ENCODE measurements at regions not wholly inside any gene's neighbourhood (a gene's known extent, or its start where the extent isn't known, plus 50 kb on each side); places are given as distances from the start of the nearest gene placed in this dataset.
"Not testable (repeated sequence)": the region's sequence is repeated elsewhere in the genome, so short reads cannot be mapped to it uniquely, and the experiment has no call there.

GRCh38 chr2:168300460-168300859, 53.1 kb upstream of the STK39 start:
- DNase-seq (ENCODE audit: low read depth in 2 of 2) = no peak

GRCh38 chr2:168304024-168304681, 56.8 kb upstream of the STK39 start:
- DNase-seq (ENCODE audit: low read depth in 2 of 2) = no peak

GRCh38 chr2:168307379-168307778, 60.0 kb upstream of the STK39 start:
- DNase-seq (ENCODE audit: low read depth in 2 of 2) = no peak

GRCh38 chr2:168310580-168310979, 63.2 kb upstream of the STK39 start:
- DNase-seq (ENCODE audit: low read depth in 2 of 2) = no peak

- no peak for DNase-seq (ENCODE audit: low read depth in 2 of 2)
These were observed 64.0 kb upstream of the STK39 start for GRCh38 chr2:168311261-168311910.

- no peak for DNase-seq (ENCODE audit: low read depth in 2 of 2)
These were observed 64.8 kb upstream of the STK39 start for GRCh38 chr2:168312036-168312822.

GRCh38 chr2:168314236-168314635, 66.8 kb upstream of the STK39 start:
- DNase-seq (ENCODE audit: low read depth in 2 of 2) = no peak

- DNase-seq (ENCODE audit: low read depth in 2 of 2) = no peak
These were observed 68.1 kb upstream of the STK39 start for GRCh38 chr2:168315331-168316072.

- no peak for DNase-seq (ENCODE audit: low read depth in 2 of 2)
These were observed 68.7 kb upstream of the STK39 start for GRCh38 chr2:168316073-168316440.

- DNase-seq (ENCODE audit: low read depth in 2 of 2) = no peak
These were observed 69.9 kb upstream of the STK39 start for GRCh38 chr2:168317282-168317681.

- DNase-seq (ENCODE audit: low read depth in 2 of 2) = no peak
These were observed 72.9 kb upstream of the STK39 start for GRCh38 chr2:168320267-168320666.

- no peak for DNase-seq (ENCODE audit: low read depth in 2 of 2)
These were observed 75.1 kb upstream of the STK39 start for GRCh38 chr2:168322325-168323007.

- no peak for DNase-seq (ENCODE audit: low read depth in 2 of 2)
These were observed 76.2 kb upstream of the STK39 start for GRCh38 chr2:168323529-168324021.

GRCh38 chr2:168326572-168326971, 79.2 kb upstream of the STK39 start:
- no peak for DNase-seq (ENCODE audit: low read depth in 2 of 2)

GRCh38 chr2:168327328-168327727, 79.9 kb upstream of the STK39 start:
- DNase-seq (ENCODE audit: low read depth in 2 of 2) = no peak

- no peak for DNase-seq (ENCODE audit: low read depth in 2 of 2)
These were observed 81.0 kb upstream of the STK39 start for GRCh38 chr2:168328421-168328820.

GRCh38 chr2:168330624-168331423, 83.4 kb upstream of the STK39 start:
- DNase-seq (ENCODE audit: low read depth in 2 of 2) = no peak

- not testable (repeated sequence) for DNase-seq (ENCODE audit: low read depth in 2 of 2)
These were observed 87.9 kb upstream of the STK39 start for GRCh38 chr2:168335254-168335653.

- peak in 1 of 2 donors; percentile 11 for DNase-seq (ENCODE audit: low read depth in 2 of 2)
These were observed 89.5 kb upstream of the STK39 start for GRCh38 chr2:168336786-168337388.

- no peak for DNase-seq (ENCODE audit: low read depth in 2 of 2)
These were observed 90.9 kb upstream of the STK39 start for GRCh38 chr2:168338292-168338691.

Measured in activated CD8-positive, alpha-beta memory T cell treated with anti-CD3 and anti-CD28 coated beads for 4 hours (primary cell).